HFF-Myc (cell line): ENCODE measurements at regions not wholly inside any gene's neighbourhood (a gene's known extent, or its start where the extent isn't known, plus 50 kb on each side); places are given as distances from the start of the nearest gene placed in this dataset.
"Not testable (repeated sequence)": the region's sequence is repeated elsewhere in the genome, so short reads cannot be mapped to it uniquely, and the experiment has no call there.

Experiments used
- DNase-seq: peaks from one replicate; pipeline ENCODE4 v3.0.0-alpha.2; 2011; ENCODE audit warnings: low read depth; ENCODE audit errors: extremely low read depth
- H3K4me3 ChIP-seq: replicated peaks from 2 replicates; pipeline ENCODE4 v1.5.1; 2011; ENCODE audit warnings: low read depth, mild to moderate bottlenecking, control low read depth, low read length
- CTCF ChIP-seq: IDR thresholded peaks from 2 replicates; pipeline ENCODE4 v1.5.1; 2012; ENCODE audit warnings: mild to moderate bottlenecking, low read depth, low read length, control low read depth; ENCODE audit errors: missing control alignments

- no peak for DNase-seq
- no peak overlapping the region for H3K4me3 ChIP-seq
- no peak for TF ChIP-seq CTCF
Measured at GRCh38 chr7:109462171-109462570, 892.5 kb downstream of the DNAJB9 start.

GRCh38 chr7:109467729-109468128 lies 898.1 kb downstream of the DNAJB9 start:
- H3K4me3 ChIP-seq, DNase-seq: not testable (repeated sequence)

- no peak for DNase-seq
- no peak overlapping the region for H3K4me3 ChIP-seq
- no peak for TF ChIP-seq CTCF
Measured at GRCh38 chr7:109473172-109473571, 903.5 kb downstream of the DNAJB9 start.

GRCh38 chr7:109476409-109476808 lies 906.7 kb downstream of the DNAJB9 start:
- no peak for DNase-seq
- no peak for TF ChIP-seq CTCF
- H3K4me3 ChIP-seq, result no peak overlapping the region

GRCh38 chr7:109479388-109479787 lies 909.7 kb downstream of the DNAJB9 start:
- DNase-seq, result no peak
- TF ChIP-seq CTCF, result no peak
- no peak overlapping the region for H3K4me3 ChIP-seq

- H3K4me3 ChIP-seq, DNase-seq: not testable (repeated sequence)
Measured at GRCh38 chr7:109490607-109491006, 920.9 kb downstream of the DNAJB9 start.

GRCh38 chr7:109497053-109497452 lies 927.4 kb downstream of the DNAJB9 start:
- DNase-seq, result no peak
- no peak overlapping the region for H3K4me3 ChIP-seq
- TF ChIP-seq CTCF, result no peak

- TF ChIP-seq CTCF, result no peak
- no peak overlapping the region for H3K4me3 ChIP-seq
- DNase-seq, result no peak
Measured at GRCh38 chr7:109498131-109498530, 928.5 kb downstream of the DNAJB9 start.
